WERI-Rb-1 (cell line): ENCODE measurements at regions not wholly inside any gene's neighbourhood (a gene's known extent, or its start where the extent isn't known, plus 50 kb on each side); places are given as distances from the start of the nearest gene placed in this dataset.
"Not testable (repeated sequence)": the region's sequence is repeated elsewhere in the genome, so short reads cannot be mapped to it uniquely, and the experiment has no call there.

Experiments used
- DNase-seq: peaks from one replicate; pipeline ENCODE4 v3.0.0-alpha.2; 2020
- H3K27ac ChIP-seq: fragments of 250-450 bp; sonication (Bioruptor Pico); 2 replicates; pipeline ENCODE4 v1.5.1; 2020; ENCODE audit warnings: mild to moderate bottlenecking, moderate library complexity
- H3K27me3 ChIP-seq: fragments of 250-450 bp; sonication (Bioruptor Pico); 2 replicates; pipeline ENCODE4 v1.5.1; 2021; ENCODE audit warnings: mild to moderate bottlenecking, low read depth, moderate library complexity; ENCODE audit not compliant: insufficient read depth, severe bottlenecking
- H3K36me3 ChIP-seq: fragments of 250-450 bp; sonication (Bioruptor Pico); 2 replicates; pipeline ENCODE4 v1.5.1; 2020; ENCODE audit warnings: mild to moderate bottlenecking, moderate library complexity
- H3K4me3 ChIP-seq: 2 replicates; pipeline ENCODE4 v1.5.1; 2011; ENCODE audit warnings: low read depth, mild to moderate bottlenecking, control low read depth, low read length
- H3K9me3 ChIP-seq: fragments of 250-450 bp; sonication (Bioruptor Pico); 2 replicates; pipeline ENCODE4 v1.5.1; 2021; ENCODE audit warnings: mild to moderate bottlenecking, moderate library complexity; ENCODE audit not compliant: severe bottlenecking
- TF ChIP-seq, protein P1 (sequence below): IDR thresholded peaks from 2 replicates; pipeline ENCODE4 v1.5.1; 2011; ENCODE audit warnings: low read depth, mild to moderate bottlenecking, control low read depth, inconsistent platforms, low read length

DNA sequence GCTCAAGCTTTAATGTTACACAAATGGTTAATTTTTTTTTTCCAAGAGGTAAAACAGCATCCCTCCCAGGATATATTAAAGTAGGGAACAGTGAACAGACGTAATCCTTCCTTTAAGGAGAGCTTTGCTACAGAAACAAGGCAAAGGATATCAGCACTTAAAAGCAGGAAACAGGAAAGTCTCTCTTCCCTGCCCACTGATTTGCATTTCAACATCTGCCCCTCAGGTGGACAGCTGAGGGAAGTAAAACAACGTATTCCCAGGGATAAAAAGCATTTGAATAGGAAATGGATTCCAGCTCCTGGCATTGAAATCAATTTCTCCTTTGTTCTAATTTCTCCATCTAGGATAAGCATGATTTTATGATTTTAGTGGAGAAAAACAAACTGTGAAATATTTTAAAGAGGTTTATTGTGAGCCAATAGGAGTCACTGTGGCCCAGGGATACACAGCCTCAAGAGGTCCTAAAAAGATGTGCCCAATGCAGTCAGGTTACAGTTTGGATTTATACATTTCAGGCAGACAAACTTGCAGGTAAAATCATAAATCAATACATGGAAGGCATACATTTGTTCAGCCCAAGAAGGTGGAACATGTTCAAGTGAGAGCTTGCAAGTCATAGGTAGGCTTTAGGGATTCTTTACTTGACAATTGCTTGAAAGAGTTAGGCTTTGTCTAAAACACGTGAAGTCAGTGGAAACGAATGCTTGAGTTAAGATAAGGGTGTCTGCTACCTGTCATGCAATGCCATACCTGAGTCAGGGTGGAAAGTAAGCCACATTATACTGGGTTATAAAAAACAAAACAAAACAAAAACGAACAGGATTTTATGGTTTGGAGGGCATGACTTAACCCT is 286.2 kb upstream of the VWC2 start:
- Histone ChIP-seq H3K4me3 (no peak overlapping the region), H3K9me3 (no peaks in the 10 kb centered on the region), H3K27me3 (no peaks in the 10 kb centered on the region), H3K27ac (no peak overlapping the region), H3K36me3 (no peaks in the 10 kb centered on the region)
- TF ChIP-seq, protein P1, sequence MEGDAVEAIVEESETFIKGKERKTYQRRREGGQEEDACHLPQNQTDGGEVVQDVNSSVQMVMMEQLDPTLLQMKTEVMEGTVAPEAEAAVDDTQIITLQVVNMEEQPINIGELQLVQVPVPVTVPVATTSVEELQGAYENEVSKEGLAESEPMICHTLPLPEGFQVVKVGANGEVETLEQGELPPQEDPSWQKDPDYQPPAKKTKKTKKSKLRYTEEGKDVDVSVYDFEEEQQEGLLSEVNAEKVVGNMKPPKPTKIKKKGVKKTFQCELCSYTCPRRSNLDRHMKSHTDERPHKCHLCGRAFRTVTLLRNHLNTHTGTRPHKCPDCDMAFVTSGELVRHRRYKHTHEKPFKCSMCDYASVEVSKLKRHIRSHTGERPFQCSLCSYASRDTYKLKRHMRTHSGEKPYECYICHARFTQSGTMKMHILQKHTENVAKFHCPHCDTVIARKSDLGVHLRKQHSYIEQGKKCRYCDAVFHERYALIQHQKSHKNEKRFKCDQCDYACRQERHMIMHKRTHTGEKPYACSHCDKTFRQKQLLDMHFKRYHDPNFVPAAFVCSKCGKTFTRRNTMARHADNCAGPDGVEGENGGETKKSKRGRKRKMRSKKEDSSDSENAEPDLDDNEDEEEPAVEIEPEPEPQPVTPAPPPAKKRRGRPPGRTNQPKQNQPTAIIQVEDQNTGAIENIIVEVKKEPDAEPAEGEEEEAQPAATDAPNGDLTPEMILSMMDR: no peak
- DNase-seq: no peak

DNA sequence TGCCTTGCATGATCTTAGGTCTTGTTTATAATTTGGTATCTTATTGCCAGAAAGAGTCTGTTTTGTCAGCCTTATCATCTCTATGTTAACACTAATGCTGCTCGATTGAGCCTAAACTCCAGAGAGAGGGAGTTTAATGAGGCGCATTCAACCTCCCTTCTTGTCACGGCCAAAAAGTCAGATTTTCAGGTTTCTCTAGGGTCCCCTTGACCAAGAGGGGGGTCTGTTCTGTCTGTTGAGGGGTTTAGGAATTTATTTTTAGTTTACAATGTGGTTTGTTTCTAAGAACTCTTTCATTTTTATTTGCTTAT is 285.7 kb upstream of the VWC2 start:
- Histone ChIP-seq H3K4me3 (no peak overlapping the region), H3K36me3 (no peaks in the 10 kb centered on the region), H3K9me3 (no peaks in the 10 kb centered on the region), H3K27me3 (no peaks in the 10 kb centered on the region), H3K27ac (no peak overlapping the region)
- TF ChIP-seq, protein P1: no peak
- DNase-seq: no peak

DNA sequence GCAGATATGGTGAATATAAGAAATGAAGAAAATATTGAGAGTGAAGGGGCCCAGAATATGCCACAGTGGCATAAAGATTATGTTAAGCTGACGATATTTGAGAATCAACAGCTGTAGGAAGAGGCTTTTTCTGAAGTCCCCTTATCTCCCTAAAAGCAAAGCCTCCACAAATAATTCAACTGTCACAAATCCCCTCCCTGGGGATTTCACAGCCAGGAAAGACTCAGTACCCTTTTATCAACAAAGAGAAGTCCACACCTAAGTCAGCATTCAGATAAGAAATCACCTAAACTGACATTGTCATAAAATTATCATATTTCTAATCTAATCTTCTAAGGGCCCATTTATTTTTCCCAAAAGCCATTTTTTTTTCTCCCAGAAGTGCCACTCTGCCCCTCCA is 284.9 kb upstream of the VWC2 start:
- H3K27me3 ChIP-seq: no peaks in the 10 kb centered on the region
- H3K27ac ChIP-seq: no peak overlapping the region
- no peaks in the 10 kb centered on the region for H3K36me3 ChIP-seq
- TF ChIP-seq, protein P1: no peak
- H3K9me3 ChIP-seq: no peaks in the 10 kb centered on the region
- no peak overlapping the region for H3K4me3 ChIP-seq
- no peak for DNase-seq

DNA sequence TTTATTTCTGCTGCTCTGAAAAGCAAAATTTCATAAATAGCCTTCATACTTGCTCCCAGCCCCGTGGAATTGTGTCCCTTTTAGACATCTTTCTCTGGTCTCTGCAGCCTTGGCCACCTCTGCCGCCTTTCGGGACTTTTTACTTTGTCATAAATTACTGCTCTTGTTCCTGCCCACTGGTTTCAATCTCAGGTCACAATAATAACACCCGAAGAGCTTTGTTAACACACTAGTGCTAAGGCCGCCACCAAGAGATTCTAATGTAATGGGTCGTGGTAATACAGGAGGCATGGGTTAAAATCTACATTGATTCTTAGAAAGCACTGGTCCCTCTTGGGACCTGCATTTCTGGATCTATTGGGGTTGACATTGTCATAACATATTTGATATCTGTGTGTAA is 276.0 kb upstream of the VWC2 start:
- Histone ChIP-seq H3K27ac (no peak overlapping the region), H3K36me3 (no peaks in the 10 kb centered on the region), H3K4me3 (no peak overlapping the region), H3K27me3 (no peaks in the 10 kb centered on the region), H3K9me3 (no peaks in the 10 kb centered on the region)
- TF ChIP-seq, protein P1: no peak
- DNase-seq: no peak

DNA sequence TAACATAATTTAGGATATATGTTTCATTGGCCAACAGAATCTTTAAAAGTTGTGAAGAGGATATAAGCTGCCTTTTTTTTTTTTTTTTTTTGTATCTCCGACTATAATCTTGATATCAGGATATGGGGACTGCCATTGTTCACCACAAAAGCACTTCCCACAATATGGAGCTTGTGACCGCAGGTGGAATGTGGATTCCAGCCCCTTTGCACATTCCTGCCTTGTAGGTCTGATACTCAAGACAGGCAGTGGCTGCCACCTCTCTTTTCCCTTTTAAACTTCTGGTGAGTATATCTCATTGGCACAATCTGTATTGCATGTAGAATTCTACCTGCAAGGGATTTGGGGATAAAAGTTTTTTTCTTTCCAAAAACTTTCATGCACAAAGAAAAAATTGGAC is 272.7 kb upstream of the VWC2 start:
- Histone ChIP-seq H3K27me3 (no peaks in the 10 kb centered on the region), H3K36me3 (no peaks in the 10 kb centered on the region), H3K4me3 (no peak overlapping the region), H3K9me3 (no peaks in the 10 kb centered on the region), H3K27ac (no peak overlapping the region)
- TF ChIP-seq, protein P1: no peak
- no peak for DNase-seq

DNA sequence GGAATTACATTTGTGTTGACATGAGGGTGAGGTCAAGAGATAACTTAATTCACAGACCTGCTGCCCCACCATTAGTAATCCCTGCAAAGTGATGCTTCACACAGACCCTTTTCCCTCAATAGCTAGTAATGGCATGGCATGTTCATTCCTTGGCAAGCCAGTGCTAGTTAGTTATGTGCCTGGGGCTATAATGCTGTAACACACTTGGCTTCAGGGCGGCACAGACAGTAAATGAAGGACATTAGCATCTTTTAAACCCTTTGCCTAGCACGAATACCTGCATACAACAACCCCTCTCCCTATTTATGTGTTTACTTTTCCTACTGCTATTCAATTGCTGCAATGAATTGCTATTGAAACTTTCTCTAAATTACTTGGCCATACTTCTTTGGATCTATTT is 266.2 kb upstream of the VWC2 start:
- not testable (repeated sequence) for H3K27me3 ChIP-seq, DNase-seq, H3K9me3 ChIP-seq, H3K27ac ChIP-seq, H3K4me3 ChIP-seq, H3K36me3 ChIP-seq
